Adrenal gland (tissue), 9 donors: ENCODE measurements at regions not wholly inside any gene's neighbourhood (a gene's known extent, or its start where the extent isn't known, plus 50 kb on each side); places are given as distances from the start of the nearest gene placed in this dataset.

Experiments used
- DNase-seq, 7 donors: peaks; one replicate each; pipeline ENCODE4 v3.0.0-alpha.2; 2019 to 2020
- H3K27ac ChIP-seq, 5 donors: fragments of 200-600 bp; sonication (generic) in 4 of 5; 1 replicate in 3 of 5; 2 replicates in 2 of 5; pipeline versions ENCODE4 v1.5.1 to v1.8.0; 2016 to 2020; ENCODE audit warnings: mild to moderate bottlenecking in 1 of 5
- H3K27me3 ChIP-seq: fragments of 200-600 bp; 2 replicates; pipeline ENCODE4 v1.8.0; 2021
- H3K36me3 ChIP-seq, 2 donors: fragments of 200-600 bp; replicated peaks in 1 of 2; 1 replicate in 1 of 2; 2 replicates in 1 of 2; pipeline versions ENCODE4 v1.5.1 to v1.8.0; 2018 to 2022
- H3K4me1 ChIP-seq, 2 donors: fragments of 200-600 bp; replicated peaks in 1 of 2; 1 replicate in 1 of 2; 2 replicates in 1 of 2; pipeline versions ENCODE4 v1.5.1 to v1.8.0; 2018 to 2021
- H3K4me3 ChIP-seq, 4 donors: fragments of 200-600 bp; sonication (generic) in 3 of 4; one replicate each; pipeline ENCODE4 v1.5.1; 2016 to 2018
- H3K9me3 ChIP-seq, 3 donors: fragments of 200-600 bp; sonication (generic) in 1 of 3; replicated peaks in 1 of 3; 1 replicate in 2 of 3; 2 replicates in 1 of 3; pipeline versions ENCODE4 v1.5.1 to v1.8.0; 2016 to 2021
- POLR2A ChIP-seq, 2 donors: fragments of 450-650 bp; IDR thresholded peaks; one replicate each; pipeline ENCODE4 v1.6.1; 2017; ENCODE audit warnings: antibody characterized with exemption in 2 of 2, mild to moderate bottlenecking in 2 of 2, moderate library complexity in 1 of 2
- WGBS, 4 donors: extraction: QIAGEN DNeasy Blood & Tissue Kit in 2 of 4; methylation state at CpG; one replicate each; pipeline versions ENCODE4 v1.1.5 to v1.1.7; 2013 to 2017; 5-methylcytosine and 5-hydroxymethylcytosine counted together
- intact Hi-C, 2 donors: fragments of 100-400 bp; cut with DNase I; formaldehyde crosslinking; loops; one replicate each; pipeline versions ENCODE4 v1.14.1 to v1.15.0; 2022 to 2023
- TF ChIP-seq, protein P1 (sequence below), 6 experiments: fragments of 450-650 bp in 4 of 6; fragments of 200-600 bp in 2 of 6; sonication (generic) in 1 of 6; IDR thresholded peaks; 1 replicate in 5 of 6; 2 replicates in 1 of 6; pipeline versions ENCODE4 v1.5.1 to v1.8.0; 2016 to 2021; ENCODE audit warnings: antibody characterized with exemption in 6 of 6, mild to moderate bottlenecking in 2 of 6, moderate library complexity in 1 of 6
- donor health status: healthy with polysubstance abuse.
- donor health status: Bipolar disorder and iron deficiency.
- donor health status: DM: yes; HTN: yes; CAD: no.
- donor health status: DM: no; HTN: no; CAD: no.
- donor health status: DM: no; HTN: no; CAD: no.

DNA sequence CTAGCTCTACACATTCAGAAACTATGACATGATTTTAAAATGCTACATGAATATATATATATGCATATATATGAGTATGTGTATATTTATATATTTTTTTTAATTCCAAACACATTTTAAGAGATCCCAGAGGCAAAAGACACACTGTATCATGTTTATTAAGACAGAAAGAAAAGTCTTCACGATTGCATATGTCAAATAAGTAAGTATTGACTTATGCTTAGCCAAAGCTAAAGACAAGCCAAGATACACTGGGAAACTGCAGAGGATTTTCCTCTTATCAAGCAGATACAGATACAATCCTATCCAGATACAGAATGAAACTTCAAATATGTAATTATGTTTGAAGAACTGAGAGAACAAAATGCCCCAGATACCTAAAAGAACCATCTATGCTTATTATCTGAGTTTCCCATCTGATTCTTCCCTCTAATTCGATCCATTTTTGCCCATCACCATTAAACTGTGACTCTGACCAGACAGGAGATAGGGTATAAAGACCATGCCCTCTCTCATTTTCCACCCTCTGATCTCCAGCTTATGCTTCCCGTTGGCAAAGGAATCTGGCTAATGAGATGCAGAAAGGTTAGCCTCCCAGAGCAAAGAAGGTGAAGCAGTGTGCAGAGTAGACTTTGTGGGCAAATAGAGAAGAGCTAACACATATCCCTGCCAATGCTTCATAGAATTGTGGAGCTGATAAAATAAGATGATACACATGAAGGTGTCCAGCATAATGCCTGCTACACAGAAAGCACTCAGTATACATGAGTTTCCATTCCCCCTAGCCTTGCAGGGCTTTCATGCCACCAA, 131.0 kb upstream of the TARS1 start:
- TF ChIP-seq POLR2A (IDR thresholded peaks at IDR 0.05): no peak
- TF ChIP-seq, protein P1, sequence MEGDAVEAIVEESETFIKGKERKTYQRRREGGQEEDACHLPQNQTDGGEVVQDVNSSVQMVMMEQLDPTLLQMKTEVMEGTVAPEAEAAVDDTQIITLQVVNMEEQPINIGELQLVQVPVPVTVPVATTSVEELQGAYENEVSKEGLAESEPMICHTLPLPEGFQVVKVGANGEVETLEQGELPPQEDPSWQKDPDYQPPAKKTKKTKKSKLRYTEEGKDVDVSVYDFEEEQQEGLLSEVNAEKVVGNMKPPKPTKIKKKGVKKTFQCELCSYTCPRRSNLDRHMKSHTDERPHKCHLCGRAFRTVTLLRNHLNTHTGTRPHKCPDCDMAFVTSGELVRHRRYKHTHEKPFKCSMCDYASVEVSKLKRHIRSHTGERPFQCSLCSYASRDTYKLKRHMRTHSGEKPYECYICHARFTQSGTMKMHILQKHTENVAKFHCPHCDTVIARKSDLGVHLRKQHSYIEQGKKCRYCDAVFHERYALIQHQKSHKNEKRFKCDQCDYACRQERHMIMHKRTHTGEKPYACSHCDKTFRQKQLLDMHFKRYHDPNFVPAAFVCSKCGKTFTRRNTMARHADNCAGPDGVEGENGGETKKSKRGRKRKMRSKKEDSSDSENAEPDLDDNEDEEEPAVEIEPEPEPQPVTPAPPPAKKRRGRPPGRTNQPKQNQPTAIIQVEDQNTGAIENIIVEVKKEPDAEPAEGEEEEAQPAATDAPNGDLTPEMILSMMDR (IDR thresholded peaks at IDR 0.05): no peak
- intact Hi-C loops: no loop called here

DNA sequence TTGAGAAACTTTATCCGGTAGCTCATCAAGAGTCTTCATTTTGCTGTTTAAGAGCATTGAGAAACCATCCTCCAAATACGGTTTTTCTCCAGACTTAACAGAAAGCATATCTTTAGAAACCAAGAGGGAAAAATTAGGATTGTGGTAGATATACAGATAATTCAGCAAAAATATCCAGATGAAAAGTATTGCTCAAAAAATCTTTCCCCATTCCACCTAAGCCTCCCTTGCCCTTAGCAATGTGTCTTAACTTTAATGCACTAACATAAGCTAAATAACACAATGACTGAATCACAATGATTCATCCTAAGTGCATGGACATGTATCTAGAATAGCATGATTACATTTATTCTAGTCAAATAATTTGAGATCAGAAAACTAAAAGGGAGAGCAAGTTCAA, 130.3 kb upstream of the TARS1 start:
- intact Hi-C loops: no loop called here
- 91 to 99% (median 93%) methylated on average over 2 of the region's 2 CpGs for WGBS, 4 donors
- DNase-seq: no peak
- Histone ChIP-seq H3K4me1 (peaks cover 0 to 16% of the 10 kb centered on the region in 2 donors), H3K36me3 (no peaks in the 10 kb centered on the region), H3K27ac (no peak overlapping the region), H3K4me3 (no peak overlapping the region), H3K27me3 (no peaks in the 10 kb centered on the region), H3K9me3 (no peaks in the 10 kb centered on the region)
- TF ChIP-seq, protein P1 (IDR thresholded peaks at IDR 0.05): no peak
- TF ChIP-seq POLR2A (IDR thresholded peaks at IDR 0.05): no peak

More for the DNA sequence above, 131.0 kb upstream of the TARS1 start:
- H3K36me3 ChIP-seq: no peaks in the 10 kb centered on the region
- no peak overlapping the region for H3K27ac ChIP-seq
- WGBS, 4 donors: 71 to 78% (median 74%) methylated on average over 3 of the region's 3 CpGs
- H3K27me3 ChIP-seq: no peaks in the 10 kb centered on the region
- H3K4me3 ChIP-seq: no peak overlapping the region
- no peak for DNase-seq
- H3K9me3 ChIP-seq: no peaks in the 10 kb centered on the region
- H3K4me1 ChIP-seq: peaks cover 0 to 16% of the 10 kb centered on the region in 2 donors

DNA sequence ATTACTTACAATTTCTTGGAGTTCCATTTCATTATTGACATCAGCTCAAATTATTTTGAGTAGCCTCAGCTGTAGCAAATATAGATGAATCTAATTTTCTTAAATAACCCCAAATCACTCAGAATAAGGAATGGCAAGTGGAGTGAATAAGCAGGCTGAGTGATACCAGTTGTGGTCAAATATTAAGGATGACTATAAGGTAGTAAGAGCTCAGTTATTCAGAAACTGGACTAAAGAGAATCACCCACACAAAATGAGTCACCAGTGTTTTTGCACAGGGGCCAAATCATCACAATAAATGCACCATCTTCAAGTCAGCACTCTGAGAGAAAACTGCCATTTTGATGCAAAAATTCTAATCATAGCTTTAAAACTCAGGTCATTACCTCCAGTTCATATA, 128.9 kb upstream of the TARS1 start:
- Histone ChIP-seq H3K9me3 (no peaks in the 10 kb centered on the region), H3K27ac (no peak overlapping the region)
- no peak for TF ChIP-seq POLR2A (IDR thresholded peaks at IDR 0.05)
- TF ChIP-seq, protein P1 (IDR thresholded peaks at IDR 0.05): no peak

DNA sequence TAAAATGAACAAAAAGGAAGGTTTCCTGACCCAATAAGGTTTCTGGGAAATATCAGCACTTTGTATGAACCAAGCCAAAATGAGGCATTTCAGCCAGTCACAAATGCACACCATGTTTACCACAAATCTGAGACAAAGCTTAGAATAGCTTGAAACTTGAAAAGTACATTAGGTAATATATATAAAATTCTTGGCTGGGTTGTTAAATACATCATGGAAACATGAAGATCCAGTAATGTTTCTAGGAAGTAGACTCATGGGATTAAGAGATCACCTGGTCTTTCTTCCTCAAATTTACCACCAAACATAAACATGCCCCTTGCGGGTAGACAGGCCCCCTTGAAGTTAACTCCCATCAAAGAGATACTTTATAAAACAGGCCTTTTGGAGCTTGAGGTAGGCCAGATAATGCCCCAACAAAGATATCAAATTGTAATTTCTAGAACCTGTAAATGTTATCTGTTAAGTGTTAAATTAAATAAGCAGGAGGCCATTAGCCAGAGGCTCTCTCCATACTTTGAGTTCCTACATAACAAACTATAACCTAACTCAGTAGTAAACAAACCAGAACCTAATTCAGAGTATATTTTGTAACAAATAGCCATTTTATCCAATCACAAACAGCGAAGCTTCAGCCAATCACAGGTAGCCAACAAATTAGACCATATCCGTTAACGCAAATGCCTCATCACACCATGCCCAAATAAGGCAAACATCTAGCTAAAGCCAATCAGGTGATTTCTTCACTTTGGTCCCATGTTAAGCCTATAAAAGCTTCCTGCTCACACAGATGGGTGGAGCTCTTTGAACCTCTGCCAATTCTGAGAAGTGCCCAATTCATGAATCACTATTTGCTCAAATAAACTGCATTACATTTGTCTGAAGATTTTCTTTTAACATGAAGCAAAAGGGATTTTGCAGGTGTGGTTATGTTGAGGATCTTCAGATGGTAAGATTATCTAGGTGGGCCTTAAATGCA, 127.9 kb upstream of the TARS1 start:
- intact Hi-C loops: no loop called here
- H3K4me3 ChIP-seq: no peak overlapping the region
- no peaks in the 10 kb centered on the region for H3K36me3 ChIP-seq
- TF ChIP-seq, protein P1 (IDR thresholded peaks at IDR 0.05): no peak
- no peak for TF ChIP-seq POLR2A (IDR thresholded peaks at IDR 0.05)
- no peak overlapping the region for H3K27ac ChIP-seq
- no peaks in the 10 kb centered on the region for H3K4me1 ChIP-seq
- H3K27me3 ChIP-seq: no peaks in the 10 kb centered on the region
- DNase-seq: peak in 3 of 7 donors; percentile 17 to 44 (median 19)
- 95 to 99% (median 98%) methylated on average over 4 of the region's 4 CpGs for WGBS, 4 donors
- H3K9me3 ChIP-seq: no peaks in the 10 kb centered on the region

More for the DNA sequence above, 128.9 kb upstream of the TARS1 start:
- Histone ChIP-seq H3K4me3 (no peak overlapping the region), H3K4me1 (peaks cover 0 to 8% of the 10 kb centered on the region in 2 donors), H3K27me3 (no peaks in the 10 kb centered on the region), H3K36me3 (no peaks in the 10 kb centered on the region)
- DNase-seq: no peak
- intact Hi-C loops: no loop called here
